Suprapubic skin (tissue), 4 donors: ENCODE measurements at regions not wholly inside any gene's neighbourhood (a gene's known extent, or its start where the extent isn't known, plus 50 kb on each side); places are given as distances from the start of the nearest gene placed in this dataset.

Experiments used
- POLR2A ChIP-seq, 2 donors: fragments of 450-650 bp; IDR thresholded peaks; one replicate each; pipeline ENCODE4 v1.6.1; 2017; ENCODE audit warnings: antibody characterized with exemption in 2 of 2, mild to moderate bottlenecking in 2 of 2, moderate library complexity in 2 of 2
- POLR2AphosphoS5 ChIP-seq, 3 donors: sonication (generic); formaldehyde crosslinking; IDR thresholded peaks; one replicate each; pipeline ENCODE4 v1.6.1; 2017; ENCODE audit warnings: antibody characterized with exemption in 3 of 3
- TF ChIP-seq, protein P1 (sequence below), 2 donors: fragments of 200-600 bp in 1 of 2; fragments of 450-650 bp in 1 of 2; sonication (generic) in 1 of 2; IDR thresholded peaks; one replicate each; pipeline ENCODE4 v1.5.1; 2016 to 2019; ENCODE audit warnings: antibody characterized with exemption in 2 of 2, mild to moderate bottlenecking in 1 of 2, moderate library complexity in 1 of 2

DNA sequence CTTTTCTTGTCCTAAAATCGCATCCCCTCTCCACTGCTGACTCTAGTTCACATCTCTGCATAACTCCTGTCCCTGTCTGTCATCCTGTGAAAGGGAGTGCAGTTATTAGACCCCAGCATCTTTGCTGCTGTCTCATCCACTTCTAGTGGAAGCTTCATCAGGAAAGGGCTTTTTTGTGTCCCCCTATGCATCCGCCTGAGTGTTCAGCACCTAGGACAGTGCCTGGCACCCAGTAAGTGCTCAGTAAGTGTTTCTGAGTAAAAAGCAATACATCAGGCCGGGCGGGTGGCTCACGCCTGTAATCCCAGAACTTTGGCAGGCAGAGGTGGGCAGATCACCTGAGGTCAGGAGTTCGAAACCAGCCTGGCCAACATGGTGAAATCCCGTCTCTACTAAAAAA, 211.8 kb upstream of the FOXK1 start:
- TF ChIP-seq, protein P1, sequence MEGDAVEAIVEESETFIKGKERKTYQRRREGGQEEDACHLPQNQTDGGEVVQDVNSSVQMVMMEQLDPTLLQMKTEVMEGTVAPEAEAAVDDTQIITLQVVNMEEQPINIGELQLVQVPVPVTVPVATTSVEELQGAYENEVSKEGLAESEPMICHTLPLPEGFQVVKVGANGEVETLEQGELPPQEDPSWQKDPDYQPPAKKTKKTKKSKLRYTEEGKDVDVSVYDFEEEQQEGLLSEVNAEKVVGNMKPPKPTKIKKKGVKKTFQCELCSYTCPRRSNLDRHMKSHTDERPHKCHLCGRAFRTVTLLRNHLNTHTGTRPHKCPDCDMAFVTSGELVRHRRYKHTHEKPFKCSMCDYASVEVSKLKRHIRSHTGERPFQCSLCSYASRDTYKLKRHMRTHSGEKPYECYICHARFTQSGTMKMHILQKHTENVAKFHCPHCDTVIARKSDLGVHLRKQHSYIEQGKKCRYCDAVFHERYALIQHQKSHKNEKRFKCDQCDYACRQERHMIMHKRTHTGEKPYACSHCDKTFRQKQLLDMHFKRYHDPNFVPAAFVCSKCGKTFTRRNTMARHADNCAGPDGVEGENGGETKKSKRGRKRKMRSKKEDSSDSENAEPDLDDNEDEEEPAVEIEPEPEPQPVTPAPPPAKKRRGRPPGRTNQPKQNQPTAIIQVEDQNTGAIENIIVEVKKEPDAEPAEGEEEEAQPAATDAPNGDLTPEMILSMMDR (IDR thresholded peaks at IDR 0.05), result no peak
- TF ChIP-seq POLR2AphosphoS5 (IDR thresholded peaks at IDR 0.05) (no peak), POLR2A (IDR thresholded peaks at IDR 0.05) (no peak)
